Prostate gland (tissue), 2 donors: ENCODE measurements at regions not wholly inside any gene's neighbourhood (a gene's known extent, or its start where the extent isn't known, plus 50 kb on each side); places are given as distances from the start of the nearest gene placed in this dataset.

ENCODE experiments used
- DNase-seq: peaks from one replicate; pipeline ENCODE4 v3.0.0-alpha.2; 2019; ENCODE audit warnings: low spot score
- H3K27ac ChIP-seq, 2 donors: fragments of 200-600 bp; sonication (generic); 2 replicates each; pipeline ENCODE4 v1.5.1; 2017 to 2019
- H3K27me3 ChIP-seq: fragments of 200-600 bp; sonication (generic); replicated peaks from 2 replicates; pipeline ENCODE4 v1.5.1; 2019; ENCODE audit not compliant: insufficient read depth
- H3K36me3 ChIP-seq, 2 donors: fragments of 200-600 bp; sonication (generic); 1 replicate in 1 of 2; 2 replicates in 1 of 2; pipeline versions ENCODE4 v1.5.1 to v1.8.1; 2017 to 2019
- H3K4me1 ChIP-seq: fragments of 200-600 bp; sonication (generic); replicated peaks from 2 replicates; pipeline ENCODE4 v1.5.1; 2019
- H3K4me3 ChIP-seq, 2 donors: fragments of 200-600 bp; sonication (generic); 2 replicates each; pipeline ENCODE4 v1.5.1; 2017 to 2019
- H3K9me3 ChIP-seq: fragments of 200-600 bp; sonication (generic); 2 replicates; pipeline ENCODE4 v1.5.1; 2017
- CTCF ChIP-seq, 4 experiments: fragments of 200-600 bp in 2 of 4; fragments of 450-650 bp in 2 of 4; sonication (generic) in 2 of 4; IDR thresholded peaks; 1 replicate in 3 of 4; 2 replicates in 1 of 4; pipeline ENCODE4 v1.5.1; 2016 to 2019; ENCODE audit warnings: antibody characterized with exemption in 4 of 4, mild to moderate bottlenecking in 2 of 4, moderate library complexity in 2 of 4
- POLR2A ChIP-seq: fragments of 450-650 bp; IDR thresholded peaks from one replicate; pipeline ENCODE4 v1.6.1; 2016; ENCODE audit warnings: antibody characterized with exemption, mild to moderate bottlenecking
- POLR2AphosphoS5 ChIP-seq: sonication (generic); formaldehyde crosslinking; IDR thresholded peaks from one replicate; pipeline ENCODE4 v1.6.1; 2017; ENCODE audit warnings: antibody characterized with exemption
- WGBS: methylation state at CpG from one replicate; pipeline ENCODE4 v1.1.5; 2018; 5-methylcytosine and 5-hydroxymethylcytosine counted together
- intact Hi-C: fragments of 100-400 bp; cut with DNase I; formaldehyde crosslinking; loops from one replicate; pipeline ENCODE4 v1.14.2; 2022

DNA sequence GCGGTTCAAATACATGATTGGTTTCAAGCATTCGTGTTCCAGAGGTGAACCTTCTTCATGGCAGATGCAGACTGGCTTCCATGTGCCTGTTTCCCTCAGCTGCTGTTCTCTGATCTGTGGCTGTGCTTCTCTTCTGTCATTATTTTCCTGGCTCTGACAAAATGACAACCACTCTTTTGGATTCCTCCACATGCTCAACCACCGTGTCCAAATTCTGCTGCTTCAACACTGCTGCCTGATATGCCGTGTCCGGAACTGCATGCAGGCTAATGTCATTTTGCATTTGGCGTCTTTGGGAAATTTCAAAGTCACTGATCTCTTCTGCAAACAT, 368.7 kb upstream of the ZNF608 start:
- WGBS: 94% methylated on average over 6 of the region's 6 CpGs
- no peak overlapping the region for H3K4me3 ChIP-seq
- H3K36me3 ChIP-seq: no peaks in the 10 kb centered on the region
- H3K4me1 ChIP-seq: no peaks in the 10 kb centered on the region
- no peak for TF ChIP-seq POLR2AphosphoS5
- TF ChIP-seq CTCF (IDR thresholded peaks at IDR 0.05): no peak
- no peak for TF ChIP-seq POLR2A
- DNase-seq: no peak
- H3K27ac ChIP-seq: no peak overlapping the region
- no peaks in the 10 kb centered on the region for H3K27me3 ChIP-seq
- intact Hi-C loops: no loop called here
- H3K9me3 ChIP-seq: no peaks in the 10 kb centered on the region

GRCh38 chr5:125117566-125117965, 371.1 kb upstream of the ZNF608 start:
- intact Hi-C loops: no loop called here
- no peak for DNase-seq
- Histone ChIP-seq H3K4me1 (no peaks in the 10 kb centered on the region), H3K27ac (no peak overlapping the region), H3K4me3 (no peak overlapping the region), H3K27me3 (no peaks in the 10 kb centered on the region), H3K9me3 (no peaks in the 10 kb centered on the region), H3K36me3 (no peaks in the 10 kb centered on the region)
- TF ChIP-seq POLR2AphosphoS5 (no peak), CTCF (IDR thresholded peaks at IDR 0.05) (no peak), POLR2A (no peak)
- 81% methylated on average over 6 of the region's 6 CpGs for WGBS

DNA sequence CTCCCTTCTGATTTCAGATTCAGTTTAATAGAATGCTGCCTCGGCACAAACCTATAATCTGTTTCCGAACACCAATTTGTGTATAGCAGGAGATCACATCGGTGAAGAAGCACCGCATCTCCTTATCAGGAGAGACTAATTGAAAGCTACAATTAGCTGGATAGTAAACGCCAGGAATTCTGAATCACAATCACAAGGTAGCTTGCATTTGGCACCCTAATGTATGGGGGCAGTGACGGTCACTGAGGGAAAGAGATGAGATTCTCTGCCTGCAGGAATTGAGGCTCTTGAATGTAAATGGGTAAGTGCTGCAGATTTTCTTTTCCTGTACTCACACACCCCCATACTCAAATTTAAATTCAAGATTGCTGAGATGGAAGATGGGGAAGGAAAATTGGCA, 373.6 kb upstream of the ZNF608 start:
- Histone ChIP-seq H3K36me3 (no peaks in the 10 kb centered on the region), H3K27ac (no peak overlapping the region), H3K27me3 (no peaks in the 10 kb centered on the region), H3K9me3 (no peaks in the 10 kb centered on the region), H3K4me3 (no peak overlapping the region), H3K4me1 (no peaks in the 10 kb centered on the region)
- WGBS: 69% methylated on average over 6 of the region's 6 CpGs
- intact Hi-C loops: no loop called here
- no peak for DNase-seq
- TF ChIP-seq POLR2A (no peak), CTCF (IDR thresholded peaks at IDR 0.05) (no peak), POLR2AphosphoS5 (no peak)

GRCh38 chr5:125125031-125125823, 378.8 kb upstream of the ZNF608 start:
- Histone ChIP-seq H3K4me3 (no peak overlapping the region), H3K36me3 (no peaks in the 10 kb centered on the region), H3K4me1 (no peaks in the 10 kb centered on the region), H3K27ac (no peak overlapping the region), H3K27me3 (no peaks in the 10 kb centered on the region), H3K9me3 (no peaks in the 10 kb centered on the region)
- DNase-seq: no peak
- WGBS: 59% methylated on average over 6 of the region's 6 CpGs
- intact Hi-C loops: no loop called here
- no peak for TF ChIP-seq POLR2A
- TF ChIP-seq POLR2AphosphoS5: no peak
- TF ChIP-seq CTCF (IDR thresholded peaks at IDR 0.05): no peak

GRCh38 chr5:125126050-125126449, 379.6 kb upstream of the ZNF608 start:
- Histone ChIP-seq H3K27me3 (no peaks in the 10 kb centered on the region), H3K27ac (no peak overlapping the region), H3K9me3 (no peaks in the 10 kb centered on the region), H3K36me3 (no peaks in the 10 kb centered on the region), H3K4me1 (no peaks in the 10 kb centered on the region), H3K4me3 (no peak overlapping the region)
- no peak for TF ChIP-seq POLR2A
- no peak for TF ChIP-seq CTCF (IDR thresholded peaks at IDR 0.05)
- no peak for TF ChIP-seq POLR2AphosphoS5
- no peak for DNase-seq
- intact Hi-C loops: no loop called here
